ENCODE measurements at regions not wholly inside any gene's neighbourhood (a gene's known extent, or its start where the extent isn't known, plus 50 kb on each side); places are given as distances from the start of the nearest gene placed in this dataset.

- no peak for TF ChIP-seq JUND (IDR thresholded peaks at IDR 0.05)
- no peak for TF ChIP-seq TAF1 (conservative IDR thresholded peaks at IDR 0.05)
These were observed 155.6 kb upstream of the NCAM1 start (continued) for GRCh38 chr11:112805658-112806057.

- Histone ChIP-seq H3K4me1 (ENCODE audit: control insufficient read depth in 4 of 4, insufficient read depth in 4 of 4, low read length in 3 of 4) (no peaks in the 10 kb centered on the region), H3K36me3 (ENCODE audit: control insufficient read depth in 4 of 4, insufficient read depth in 3 of 4, low read depth in 1 of 4, low read length in 3 of 4) (no peaks in the 10 kb centered on the region), H3K27me3 (ENCODE audit: control insufficient read depth in 4 of 4, insufficient read depth in 4 of 4, low read length in 3 of 4) (no peaks in the 10 kb centered on the region), H3K27ac (ENCODE audit: low read depth in 1 of 2, low read length in 2 of 2) (no peak overlapping the region), H3K9me3 (ENCODE audit: control insufficient read depth in 4 of 4, low read length in 3 of 4) (peaks cover 0 to 4% (median 2%) of the 10 kb centered on the region in 4 donors), H3K9ac (ENCODE audit: low read depth in 1 of 2, low read length in 2 of 2) (no peak overlapping the region), H3K4me3 (ENCODE audit: low read depth in 1 of 3, low read length in 3 of 3) (no peak overlapping the region)
- TF ChIP-seq, protein P1, sequence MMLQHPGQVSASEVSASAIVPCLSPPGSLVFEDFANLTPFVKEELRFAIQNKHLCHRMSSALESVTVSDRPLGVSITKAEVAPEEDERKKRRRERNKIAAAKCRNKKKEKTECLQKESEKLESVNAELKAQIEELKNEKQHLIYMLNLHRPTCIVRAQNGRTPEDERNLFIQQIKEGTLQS (IDR thresholded peaks at IDR 0.05) = no peak
- TF ChIP-seq, protein P2, sequence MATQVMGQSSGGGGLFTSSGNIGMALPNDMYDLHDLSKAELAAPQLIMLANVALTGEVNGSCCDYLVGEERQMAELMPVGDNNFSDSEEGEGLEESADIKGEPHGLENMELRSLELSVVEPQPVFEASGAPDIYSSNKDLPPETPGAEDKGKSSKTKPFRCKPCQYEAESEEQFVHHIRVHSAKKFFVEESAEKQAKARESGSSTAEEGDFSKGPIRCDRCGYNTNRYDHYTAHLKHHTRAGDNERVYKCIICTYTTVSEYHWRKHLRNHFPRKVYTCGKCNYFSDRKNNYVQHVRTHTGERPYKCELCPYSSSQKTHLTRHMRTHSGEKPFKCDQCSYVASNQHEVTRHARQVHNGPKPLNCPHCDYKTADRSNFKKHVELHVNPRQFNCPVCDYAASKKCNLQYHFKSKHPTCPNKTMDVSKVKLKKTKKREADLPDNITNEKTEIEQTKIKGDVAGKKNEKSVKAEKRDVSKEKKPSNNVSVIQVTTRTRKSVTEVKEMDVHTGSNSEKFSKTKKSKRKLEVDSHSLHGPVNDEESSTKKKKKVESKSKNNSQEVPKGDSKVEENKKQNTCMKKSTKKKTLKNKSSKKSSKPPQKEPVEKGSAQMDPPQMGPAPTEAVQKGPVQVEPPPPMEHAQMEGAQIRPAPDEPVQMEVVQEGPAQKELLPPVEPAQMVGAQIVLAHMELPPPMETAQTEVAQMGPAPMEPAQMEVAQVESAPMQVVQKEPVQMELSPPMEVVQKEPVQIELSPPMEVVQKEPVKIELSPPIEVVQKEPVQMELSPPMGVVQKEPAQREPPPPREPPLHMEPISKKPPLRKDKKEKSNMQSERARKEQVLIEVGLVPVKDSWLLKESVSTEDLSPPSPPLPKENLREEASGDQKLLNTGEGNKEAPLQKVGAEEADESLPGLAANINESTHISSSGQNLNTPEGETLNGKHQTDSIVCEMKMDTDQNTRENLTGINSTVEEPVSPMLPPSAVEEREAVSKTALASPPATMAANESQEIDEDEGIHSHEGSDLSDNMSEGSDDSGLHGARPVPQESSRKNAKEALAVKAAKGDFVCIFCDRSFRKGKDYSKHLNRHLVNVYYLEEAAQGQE (IDR thresholded peaks at IDR 0.05) = no peak
- TF ChIP-seq TAF1 (conservative IDR thresholded peaks at IDR 0.05) (no peak), FOXA2 (IDR thresholded peaks at IDR 0.05) (no peak)
- DNase-seq (ENCODE audit: low spot score) = no peak
These were observed 155.0 kb upstream of the NCAM1 start for GRCh38 chr11:112806256-112806655.

DNA sequence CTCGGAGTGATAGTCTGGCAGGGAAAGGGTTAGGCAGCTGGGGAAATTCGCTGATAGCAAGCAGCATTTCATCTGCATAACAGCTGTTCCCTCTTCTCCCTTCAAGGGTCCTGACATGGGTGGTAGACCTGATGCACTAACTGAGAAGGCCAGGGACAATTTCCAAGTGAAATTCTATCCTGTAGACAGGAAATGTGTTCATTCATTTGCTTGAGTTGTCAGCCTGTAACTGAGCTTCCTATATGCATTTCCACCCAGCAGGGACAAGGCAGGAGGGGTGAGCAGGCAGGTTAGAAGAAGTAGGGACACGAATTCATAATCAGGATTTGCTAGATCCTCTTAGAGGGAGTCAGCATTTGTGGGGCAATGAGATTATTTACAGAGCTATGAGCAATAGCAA is 154.3 kb upstream of the NCAM1 start:
- Histone ChIP-seq H3K27ac (ENCODE audit: low read depth in 1 of 2, low read length in 2 of 2) (no peak overlapping the region), H3K36me3 (ENCODE audit: control insufficient read depth in 4 of 4, insufficient read depth in 3 of 4, low read depth in 1 of 4, low read length in 3 of 4) (no peaks in the 10 kb centered on the region), H3K27me3 (ENCODE audit: control insufficient read depth in 4 of 4, insufficient read depth in 4 of 4, low read length in 3 of 4) (no peaks in the 10 kb centered on the region), H3K9ac (ENCODE audit: low read depth in 1 of 2, low read length in 2 of 2) (no peak overlapping the region), H3K4me3 (ENCODE audit: low read depth in 1 of 3, low read length in 3 of 3) (no peak overlapping the region), H3K4me1 (ENCODE audit: control insufficient read depth in 4 of 4, insufficient read depth in 4 of 4, low read length in 3 of 4) (no peaks in the 10 kb centered on the region), H3K9me3 (ENCODE audit: control insufficient read depth in 4 of 4, low read length in 3 of 4) (peaks cover 0 to 4% (median 3%) of the 10 kb centered on the region in 4 donors)
- no peak for DNase-seq (ENCODE audit: low spot score)
- no peak for TF ChIP-seq HNF4A (conservative IDR thresholded peaks at IDR 0.05)
- TF ChIP-seq JUND (IDR thresholded peaks at IDR 0.05) = no peak
- TF ChIP-seq RXRA (IDR thresholded peaks at IDR 0.05) = no peak
- TF ChIP-seq EGR1 (IDR thresholded peaks at IDR 0.05; ENCODE audit: low read depth in 2 of 2) = no peak
- no peak for TF ChIP-seq YY1 (IDR thresholded peaks at IDR 0.05)
- no peak for TF ChIP-seq HNF4G (IDR thresholded peaks at IDR 0.05)
- TF ChIP-seq FOXA1 (IDR thresholded peaks at IDR 0.05) = no peak
- no peak for TF ChIP-seq NR2F2 (IDR thresholded peaks at IDR 0.05)
- TF ChIP-seq, protein P1 (IDR thresholded peaks at IDR 0.05) = no peak
- TF ChIP-seq, protein P3, sequence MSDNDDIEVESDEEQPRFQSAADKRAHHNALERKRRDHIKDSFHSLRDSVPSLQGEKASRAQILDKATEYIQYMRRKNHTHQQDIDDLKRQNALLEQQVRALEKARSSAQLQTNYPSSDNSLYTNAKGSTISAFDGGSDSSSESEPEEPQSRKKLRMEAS (IDR thresholded peaks at IDR 0.05) = no peak
- no peak for TF ChIP-seq FOXA2 (IDR thresholded peaks at IDR 0.05)
- TF ChIP-seq, protein P2 (IDR thresholded peaks at IDR 0.05) = no peak
- TF ChIP-seq TAF1 (conservative IDR thresholded peaks at IDR 0.05) = no peak
- no peak for TF ChIP-seq RAD21 (IDR thresholded peaks at IDR 0.05)
- TF ChIP-seq SP1 (IDR thresholded peaks at IDR 0.05) = no peak
- TF ChIP-seq, protein P4, sequence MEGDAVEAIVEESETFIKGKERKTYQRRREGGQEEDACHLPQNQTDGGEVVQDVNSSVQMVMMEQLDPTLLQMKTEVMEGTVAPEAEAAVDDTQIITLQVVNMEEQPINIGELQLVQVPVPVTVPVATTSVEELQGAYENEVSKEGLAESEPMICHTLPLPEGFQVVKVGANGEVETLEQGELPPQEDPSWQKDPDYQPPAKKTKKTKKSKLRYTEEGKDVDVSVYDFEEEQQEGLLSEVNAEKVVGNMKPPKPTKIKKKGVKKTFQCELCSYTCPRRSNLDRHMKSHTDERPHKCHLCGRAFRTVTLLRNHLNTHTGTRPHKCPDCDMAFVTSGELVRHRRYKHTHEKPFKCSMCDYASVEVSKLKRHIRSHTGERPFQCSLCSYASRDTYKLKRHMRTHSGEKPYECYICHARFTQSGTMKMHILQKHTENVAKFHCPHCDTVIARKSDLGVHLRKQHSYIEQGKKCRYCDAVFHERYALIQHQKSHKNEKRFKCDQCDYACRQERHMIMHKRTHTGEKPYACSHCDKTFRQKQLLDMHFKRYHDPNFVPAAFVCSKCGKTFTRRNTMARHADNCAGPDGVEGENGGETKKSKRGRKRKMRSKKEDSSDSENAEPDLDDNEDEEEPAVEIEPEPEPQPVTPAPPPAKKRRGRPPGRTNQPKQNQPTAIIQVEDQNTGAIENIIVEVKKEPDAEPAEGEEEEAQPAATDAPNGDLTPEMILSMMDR (IDR thresholded peaks at IDR 0.05; ENCODE audit: low read depth, low read length, missing input control) = no peak
- TF ChIP-seq GABPA (IDR thresholded peaks at IDR 0.05 in 1 of 2, conservative IDR thresholded peaks at IDR 0.05 in 1 of 2) = no peak
- TF ChIP-seq ZBTB33 (IDR thresholded peaks at IDR 0.05) = no peak
- 20% methylated on average over 3 of the region's 3 CpGs for WGBS

Data from liver (tissue), 8 donors.